ENCODE measurements at regions not wholly inside any gene's neighbourhood (a gene's known extent, or its start where the extent isn't known, plus 50 kb on each side); places are given as distances from the start of the nearest gene placed in this dataset.

GRCh38 chr6:113694278-113695077 is 162.7 kb upstream of the MARCKS start:
- POLR2A ChIA-PET: no interaction called here
- H3K9me3 Mint-ChIP-seq: no peaks in the 10 kb centered on the region
- H3K27ac Mint-ChIP-seq: no peak overlapping the region
- DNase-seq: no peak
- no peaks in the 10 kb centered on the region for H3K36me3 Mint-ChIP-seq (ENCODE audit: low read depth)
- CTCF ChIA-PET: no interaction called here
- no peaks in the 10 kb centered on the region for H3K4me1 Mint-ChIP-seq
- no peaks in the 10 kb centered on the region for H3K27me3 Mint-ChIP-seq
- H3K4me3 Mint-ChIP-seq: no peak overlapping the region

GRCh38 chr6:113695516-113695915 is 161.6 kb upstream of the MARCKS start:
- H3K9me3 Mint-ChIP-seq: no peaks in the 10 kb centered on the region
- H3K27ac Mint-ChIP-seq: no peak overlapping the region
- no peaks in the 10 kb centered on the region for H3K4me1 Mint-ChIP-seq
- no peaks in the 10 kb centered on the region for H3K27me3 Mint-ChIP-seq
- ChIA-PET POLR2A (no interaction called here), CTCF (no interaction called here)
- no peaks in the 10 kb centered on the region for H3K36me3 Mint-ChIP-seq (ENCODE audit: low read depth)
- DNase-seq: no peak
- no peak overlapping the region for H3K4me3 Mint-ChIP-seq

GRCh38 chr6:113696960-113697359 is 160.2 kb upstream of the MARCKS start:
- DNase-seq: no peak
- H3K4me1 Mint-ChIP-seq: no peaks in the 10 kb centered on the region
- H3K4me3 Mint-ChIP-seq: no peak overlapping the region
- H3K36me3 Mint-ChIP-seq (ENCODE audit: low read depth): no peaks in the 10 kb centered on the region
- CTCF ChIA-PET: no interaction called here
- no peak overlapping the region for H3K27ac Mint-ChIP-seq
- POLR2A ChIA-PET: no interaction called here
- H3K9me3 Mint-ChIP-seq: no peaks in the 10 kb centered on the region
- no peaks in the 10 kb centered on the region for H3K27me3 Mint-ChIP-seq

GRCh38 chr6:113697632-113698410 is 159.3 kb upstream of the MARCKS start:
- H3K36me3 Mint-ChIP-seq (ENCODE audit: low read depth): no peaks in the 10 kb centered on the region

GRCh38 chr6:113699239-113699638 is 157.9 kb upstream of the MARCKS start:
- Mint-ChIP-seq H3K4me3 (no peak overlapping the region), H3K27me3 (no peaks in the 10 kb centered on the region), H3K9me3 (no peaks in the 10 kb centered on the region), H3K36me3 (ENCODE audit: low read depth) (no peaks in the 10 kb centered on the region), H3K27ac (no peak overlapping the region), H3K4me1 (no peaks in the 10 kb centered on the region)
- CTCF ChIA-PET: no interaction called here
- no peak for DNase-seq
- POLR2A ChIA-PET: no interaction called here

More at GRCh38 chr6:113697632-113698410, 159.3 kb upstream of the MARCKS start:
- CTCF ChIA-PET: no interaction called here
- no peak for DNase-seq
- Mint-ChIP-seq H3K27ac (no peak overlapping the region), H3K9me3 (no peaks in the 10 kb centered on the region), H3K27me3 (no peaks in the 10 kb centered on the region), H3K4me3 (no peak overlapping the region), H3K4me1 (no peaks in the 10 kb centered on the region)
- POLR2A ChIA-PET: no interaction called here

- Mint-ChIP-seq H3K27me3 (no peaks in the 10 kb centered on the region), H3K4me3 (no peak overlapping the region), H3K36me3 (ENCODE audit: low read depth) (no peaks in the 10 kb centered on the region), H3K9me3 (no peaks in the 10 kb centered on the region), H3K4me1 (no peaks in the 10 kb centered on the region), H3K27ac (no peak overlapping the region)
- ChIA-PET CTCF (no interaction called here), POLR2A (no interaction called here)
- no peak for DNase-seq
Observed at GRCh38 chr6:113701552-113702254, 155.4 kb upstream of the MARCKS start.

GRCh38 chr6:113707194-113707593 is 150.0 kb upstream of the MARCKS start:
- POLR2A ChIA-PET: no interaction called here
- DNase-seq: no peak
- Mint-ChIP-seq H3K27ac (no peak overlapping the region), H3K9me3 (peaks cover 2% of the 10 kb centered on the region), H3K4me3 (no peak overlapping the region), H3K36me3 (ENCODE audit: low read depth) (no peaks in the 10 kb centered on the region), H3K4me1 (no peaks in the 10 kb centered on the region), H3K27me3 (no peaks in the 10 kb centered on the region)
- CTCF ChIA-PET: no interaction called here

- H3K36me3 Mint-ChIP-seq (ENCODE audit: low read depth): no peaks in the 10 kb centered on the region
- peaks cover 2% of the 10 kb centered on the region for H3K9me3 Mint-ChIP-seq
- no peak for DNase-seq
- H3K4me1 Mint-ChIP-seq: no peaks in the 10 kb centered on the region
- H3K27me3 Mint-ChIP-seq: no peaks in the 10 kb centered on the region
- CTCF ChIA-PET: no interaction called here
- H3K27ac Mint-ChIP-seq: no peak overlapping the region
- no peak overlapping the region for H3K4me3 Mint-ChIP-seq
- POLR2A ChIA-PET: no interaction called here
Observed at GRCh38 chr6:113709936-113710509, 147.1 kb upstream of the MARCKS start.

- Mint-ChIP-seq H3K9me3 (peaks cover 2% of the 10 kb centered on the region), H3K4me3 (no peak overlapping the region), H3K27me3 (no peaks in the 10 kb centered on the region), H3K4me1 (no peaks in the 10 kb centered on the region), H3K36me3 (ENCODE audit: low read depth) (no peaks in the 10 kb centered on the region), H3K27ac (no peak overlapping the region)
- ChIA-PET CTCF (interaction anchor here (0.6 kb wide), 1 partner anchor 288 kb away, joined by 3 read pairs; no protein-coding TSS in a partner anchor), POLR2A (no interaction called here)
- DNase-seq: no peak
Observed at GRCh38 chr6:113713665-113714064, 143.5 kb upstream of the MARCKS start.

GRCh38 chr6:113718588-113718987 is 138.6 kb upstream of the MARCKS start:
- Mint-ChIP-seq H3K27ac (no peak overlapping the region), H3K27me3 (peaks cover 4% of the 10 kb centered on the region), H3K9me3 (no peaks in the 10 kb centered on the region), H3K4me3 (no peak overlapping the region), H3K36me3 (ENCODE audit: low read depth) (no peaks in the 10 kb centered on the region), H3K4me1 (no peaks in the 10 kb centered on the region)
- ChIA-PET CTCF (no interaction called here), POLR2A (no interaction called here)
- no peak for DNase-seq

- peaks cover 4% of the 10 kb centered on the region for H3K27me3 Mint-ChIP-seq
- H3K27ac Mint-ChIP-seq: no peak overlapping the region
- H3K36me3 Mint-ChIP-seq (ENCODE audit: low read depth): no peaks in the 10 kb centered on the region
- H3K9me3 Mint-ChIP-seq: no peaks in the 10 kb centered on the region
- no peak for DNase-seq
- H3K4me1 Mint-ChIP-seq: no peaks in the 10 kb centered on the region
- ChIA-PET CTCF (interaction anchor here (0.6 kb wide), 1 partner anchor 135 kb away, joined by 3 read pairs; no protein-coding TSS in a partner anchor), POLR2A (no interaction called here)
- no peak overlapping the region for H3K4me3 Mint-ChIP-seq
Observed at GRCh38 chr6:113719064-113719463, 138.1 kb upstream of the MARCKS start.

GRCh38 chr6:113719545-113719944 is 137.6 kb upstream of the MARCKS start:
- peaks cover 4% of the 10 kb centered on the region for H3K27me3 Mint-ChIP-seq
- H3K4me3 Mint-ChIP-seq: no peak overlapping the region
- no peak overlapping the region for H3K27ac Mint-ChIP-seq
- no peaks in the 10 kb centered on the region for H3K4me1 Mint-ChIP-seq
- no peak for DNase-seq
- H3K9me3 Mint-ChIP-seq: no peaks in the 10 kb centered on the region
- H3K36me3 Mint-ChIP-seq (ENCODE audit: low read depth): no peaks in the 10 kb centered on the region
- CTCF ChIA-PET: interaction anchor here (0.6 kb wide), 1 partner anchor 134 kb away, joined by 3 read pairs; no protein-coding TSS in a partner anchor
- POLR2A ChIA-PET: no interaction called here

- no peak for DNase-seq
- Mint-ChIP-seq H3K27ac (no peak overlapping the region), H3K36me3 (ENCODE audit: low read depth) (no peaks in the 10 kb centered on the region), H3K4me1 (no peaks in the 10 kb centered on the region), H3K4me3 (no peak overlapping the region), H3K9me3 (no peaks in the 10 kb centered on the region), H3K27me3 (peaks cover 4% of the 10 kb centered on the region)
- ChIA-PET POLR2A (no interaction called here), CTCF (no interaction called here)
Observed at GRCh38 chr6:113723182-113723581, 134.0 kb upstream of the MARCKS start.
